ENCODE measurements at regions not wholly inside any gene's neighbourhood (a gene's known extent, or its start where the extent isn't known, plus 50 kb on each side); places are given as distances from the start of the nearest gene placed in this dataset.

GRCh38 chr10:52442576-52442975 lies 128.5 kb downstream of the DKK1 start:
- no peak overlapping the region for H3K4me3 ChIP-seq (ENCODE audit: low read length)

GRCh38 chr10:52443419-52444388 lies 129.6 kb downstream of the DKK1 start:
- H3K27me3 ChIP-seq (ENCODE audit: insufficient read depth, low read length): no peaks in the 10 kb centered on the region
- no peak overlapping the region for H3K27ac ChIP-seq (ENCODE audit: low read length)
- no peaks in the 10 kb centered on the region for H3K9me3 ChIP-seq (ENCODE audit: insufficient read depth, low read depth, low read length)
- no peak overlapping the region for H3K4me3 ChIP-seq (ENCODE audit: low read length)
- H3K4me1 ChIP-seq (ENCODE audit: insufficient read depth, low read length): peaks cover 8% of the 10 kb centered on the region
- no peaks in the 10 kb centered on the region for H3K36me3 ChIP-seq (ENCODE audit: insufficient read depth, low read depth, low read length)
- H3K9ac ChIP-seq (ENCODE audit: low read depth, low read length): no peak overlapping the region

More at GRCh38 chr10:52442576-52442975, 128.5 kb downstream of the DKK1 start:
- no peak overlapping the region for H3K9ac ChIP-seq (ENCODE audit: low read depth, low read length)
- peaks cover 7% of the 10 kb centered on the region for H3K4me1 ChIP-seq (ENCODE audit: insufficient read depth, low read length)
- no peaks in the 10 kb centered on the region for H3K27me3 ChIP-seq (ENCODE audit: insufficient read depth, low read length)
- H3K27ac ChIP-seq (ENCODE audit: low read length): no peak overlapping the region
- H3K36me3 ChIP-seq (ENCODE audit: insufficient read depth, low read depth, low read length): no peaks in the 10 kb centered on the region
- H3K9me3 ChIP-seq (ENCODE audit: insufficient read depth, low read depth, low read length): no peaks in the 10 kb centered on the region

- no peaks in the 10 kb centered on the region for H3K36me3 ChIP-seq (ENCODE audit: insufficient read depth, low read depth, low read length)
- H3K27me3 ChIP-seq (ENCODE audit: insufficient read depth, low read length): no peaks in the 10 kb centered on the region
- H3K4me1 ChIP-seq (ENCODE audit: insufficient read depth, low read length): peaks cover 8% of the 10 kb centered on the region
- H3K27ac ChIP-seq (ENCODE audit: low read length): no peak overlapping the region
- H3K9ac ChIP-seq (ENCODE audit: low read depth, low read length): no peak overlapping the region
- H3K9me3 ChIP-seq (ENCODE audit: insufficient read depth, low read depth, low read length): no peaks in the 10 kb centered on the region
- H3K4me3 ChIP-seq (ENCODE audit: low read length): no peak overlapping the region
Measured at GRCh38 chr10:52446391-52446790, 132.3 kb downstream of the DKK1 start.

GRCh38 chr10:52447931-52448353 lies 133.9 kb downstream of the DKK1 start:
- peaks cover 19% of the 10 kb centered on the region for H3K4me1 ChIP-seq (ENCODE audit: insufficient read depth, low read length)
- H3K27me3 ChIP-seq (ENCODE audit: insufficient read depth, low read length): no peaks in the 10 kb centered on the region
- no peak overlapping the region for H3K4me3 ChIP-seq (ENCODE audit: low read length)
- no peak overlapping the region for H3K9ac ChIP-seq (ENCODE audit: low read depth, low read length)
- no peaks in the 10 kb centered on the region for H3K36me3 ChIP-seq (ENCODE audit: insufficient read depth, low read depth, low read length)
- no peak overlapping the region for H3K27ac ChIP-seq (ENCODE audit: low read length)
- no peaks in the 10 kb centered on the region for H3K9me3 ChIP-seq (ENCODE audit: insufficient read depth, low read depth, low read length)

- H3K4me3 ChIP-seq (ENCODE audit: low read length): no peak overlapping the region
- no peaks in the 10 kb centered on the region for H3K36me3 ChIP-seq (ENCODE audit: insufficient read depth, low read depth, low read length)
- H3K27ac ChIP-seq (ENCODE audit: low read length): no peak overlapping the region
- no peaks in the 10 kb centered on the region; the same call in 1 of the 2 replicates for H3K27me3 ChIP-seq (ENCODE audit: insufficient read depth, low read length)
- no peak overlapping the region for H3K9ac ChIP-seq (ENCODE audit: low read depth, low read length)
- no peaks in the 10 kb centered on the region for H3K9me3 ChIP-seq (ENCODE audit: insufficient read depth, low read depth, low read length)
- H3K4me1 ChIP-seq (ENCODE audit: insufficient read depth, low read length): peaks cover 19% of the 10 kb centered on the region
Measured at GRCh38 chr10:52450762-52451291, 136.7 kb downstream of the DKK1 start.

- Histone ChIP-seq H3K9me3 (ENCODE audit: insufficient read depth, low read depth, low read length) (no peaks in the 10 kb centered on the region), H3K9ac (ENCODE audit: low read depth, low read length) (no peak overlapping the region), H3K36me3 (ENCODE audit: insufficient read depth, low read depth, low read length) (no peaks in the 10 kb centered on the region), H3K27me3 (ENCODE audit: insufficient read depth, low read length) (no peaks in the 10 kb centered on the region; the same call in 1 of the 2 replicates), H3K27ac (ENCODE audit: low read length) (no peak overlapping the region), H3K4me3 (ENCODE audit: low read length) (no peak overlapping the region), H3K4me1 (ENCODE audit: insufficient read depth, low read length) (peaks cover 14% of the 10 kb centered on the region)
Measured at GRCh38 chr10:52451817-52452216, 137.7 kb downstream of the DKK1 start.

GRCh38 chr10:52452600-52453493 lies 138.8 kb downstream of the DKK1 start:
- Histone ChIP-seq H3K4me1 (ENCODE audit: insufficient read depth, low read length) (peaks cover 11% of the 10 kb centered on the region), H3K27ac (ENCODE audit: low read length) (no peak overlapping the region), H3K9me3 (ENCODE audit: insufficient read depth, low read depth, low read length) (no peaks in the 10 kb centered on the region), H3K9ac (ENCODE audit: low read depth, low read length) (no peak overlapping the region), H3K27me3 (ENCODE audit: insufficient read depth, low read length) (no peaks in the 10 kb centered on the region; the same call in 1 of the 2 replicates), H3K36me3 (ENCODE audit: insufficient read depth, low read depth, low read length) (no peaks in the 10 kb centered on the region), H3K4me3 (ENCODE audit: low read length) (no peak overlapping the region)

GRCh38 chr10:52453501-52453900 lies 139.4 kb downstream of the DKK1 start:
- Histone ChIP-seq H3K36me3 (ENCODE audit: insufficient read depth, low read depth, low read length) (no peaks in the 10 kb centered on the region), H3K27me3 (ENCODE audit: insufficient read depth, low read length) (no peaks in the 10 kb centered on the region; the same call in 1 of the 2 replicates), H3K4me1 (ENCODE audit: insufficient read depth, low read length) (peaks cover 11% of the 10 kb centered on the region), H3K4me3 (ENCODE audit: low read length) (no peak overlapping the region), H3K27ac (ENCODE audit: low read length) (no peak overlapping the region), H3K9me3 (ENCODE audit: insufficient read depth, low read depth, low read length) (no peaks in the 10 kb centered on the region), H3K9ac (ENCODE audit: low read depth, low read length) (no peak overlapping the region)

GRCh38 chr10:52454491-52454890 lies 140.4 kb downstream of the DKK1 start:
- H3K27ac ChIP-seq (ENCODE audit: low read length): no peak overlapping the region
- H3K4me1 ChIP-seq (ENCODE audit: insufficient read depth, low read length): peaks cover 11% of the 10 kb centered on the region
- H3K4me3 ChIP-seq (ENCODE audit: low read length): no peak overlapping the region
- no peaks in the 10 kb centered on the region for H3K9me3 ChIP-seq (ENCODE audit: insufficient read depth, low read depth, low read length)
- H3K27me3 ChIP-seq (ENCODE audit: insufficient read depth, low read length): no peaks in the 10 kb centered on the region; the same call in 1 of the 2 replicates
- no peak overlapping the region for H3K9ac ChIP-seq (ENCODE audit: low read depth, low read length)
- H3K36me3 ChIP-seq (ENCODE audit: insufficient read depth, low read depth, low read length): no peaks in the 10 kb centered on the region

GRCh38 chr10:52455098-52455497 lies 141.0 kb downstream of the DKK1 start:
- no peak overlapping the region for H3K4me3 ChIP-seq (ENCODE audit: low read length)
- H3K9ac ChIP-seq (ENCODE audit: low read depth, low read length): no peak overlapping the region
- no peaks in the 10 kb centered on the region for H3K36me3 ChIP-seq (ENCODE audit: insufficient read depth, low read depth, low read length)
- H3K27ac ChIP-seq (ENCODE audit: low read length): no peak overlapping the region
- no peaks in the 10 kb centered on the region for H3K9me3 ChIP-seq (ENCODE audit: insufficient read depth, low read depth, low read length)
- no peaks in the 10 kb centered on the region; the same call in 1 of the 2 replicates for H3K27me3 ChIP-seq (ENCODE audit: insufficient read depth, low read length)
- H3K4me1 ChIP-seq (ENCODE audit: insufficient read depth, low read length): peaks cover 11% of the 10 kb centered on the region

- Histone ChIP-seq H3K9me3 (ENCODE audit: insufficient read depth, low read depth, low read length) (no peaks in the 10 kb centered on the region), H3K27me3 (ENCODE audit: insufficient read depth, low read length) (no peaks in the 10 kb centered on the region; the same call in 1 of the 2 replicates), H3K9ac (ENCODE audit: low read depth, low read length) (no peak overlapping the region), H3K4me1 (ENCODE audit: insufficient read depth, low read length) (0 out of 2 replicates have a peak, but pooled peaks cover 2% of the 10 kb centered on the region), H3K27ac (ENCODE audit: low read length) (no peak overlapping the region), H3K4me3 (ENCODE audit: low read length) (no peak overlapping the region), H3K36me3 (ENCODE audit: insufficient read depth, low read depth, low read length) (no peaks in the 10 kb centered on the region)
Measured at GRCh38 chr10:52459097-52459496, 145.0 kb downstream of the DKK1 start.

Data from iPS-20b (cell line).